A549 (cell line): ENCODE measurements at regions not wholly inside any gene's neighbourhood (a gene's known extent, or its start where the extent isn't known, plus 50 kb on each side); places are given as distances from the start of the nearest gene placed in this dataset.
"Not testable (repeated sequence)": the region's sequence is repeated elsewhere in the genome, so short reads cannot be mapped to it uniquely, and the experiment has no call there.

ENCODE experiments used
- ATAC-seq, 2 experiments: fragments of 200-7000 bp in 1 of 2; fragments of >200 bp in 1 of 2; cut with Nextera tagmentation in 1 of 2; cut with Tn5 transposase in 1 of 2; 3 replicates each; pipeline versions ENCODE4 v1.8.0 to v1.9.1; 2018 to 2020; ENCODE audit warnings: mild to moderate bottlenecking in 1 of 2, moderate library complexity in 1 of 2
- CTCF ChIA-PET: fragments of 300-600 bp; sonication (Branson Sonifier 250); formaldehyde crosslinking; extraction: SDS; loops from one replicate; lab custom pipeline; 2021; ENCODE audit warnings: antibody characterized with exemption, inconsistent platforms; lab: Yijun Ruan, JAX
- POLR2A ChIA-PET: fragments of 350-600 bp; formaldehyde crosslinking; extraction: SDS; loops from one replicate; lab custom pipeline; 2021; ENCODE audit warnings: antibody characterized with exemption, inconsistent platforms; lab: Yijun Ruan, JAX
- DNase-seq, 2 experiments: peaks; one replicate each; pipeline versions ENCODE4 v3.0.0 to v3.0.0-alpha.2; 2011 to 2016; ENCODE audit warnings: low read depth in 1 of 2, low spot score in 1 of 2
- FAIRE-seq: peaks from 2 replicates; lab custom pipeline; 2011; peaks lifted over from hg19 to GRCh38; lab: Jason Lieb, UNC
- H3K27ac ChIP-seq, 2 experiments: fragments of >200 bp; sonication (Bioruptor Twin); formaldehyde crosslinking; 3 replicates each; pipeline ENCODE4 v1.5.1; 2016 to 2017
- H3K4me1 ChIP-seq: fragments of >200 bp; sonication (Bioruptor Twin); formaldehyde crosslinking; 3 replicates; pipeline ENCODE4 v1.6.1; 2016
- H3K4me2 ChIP-seq: fragments of >200 bp; sonication (Bioruptor Twin); formaldehyde crosslinking; 3 replicates; pipeline ENCODE4 v1.6.1; 2016
- H3K4me3 ChIP-seq: fragments of >200 bp; sonication (Bioruptor Twin); formaldehyde crosslinking; 3 replicates; pipeline ENCODE4 v1.5.1; 2016
- H3K9me3 ChIP-seq: fragments of >200 bp; sonication (Bioruptor Twin); formaldehyde crosslinking; 3 replicates; pipeline ENCODE4 v1.6.1; 2016
- WGBS: methylation state at CpG from one replicate; pipeline ENCODE4 v1.1.6; 2017; ENCODE audit errors: missing lambda C conversion rate; 5-methylcytosine and 5-hydroxymethylcytosine counted together

GRCh38 chr21:6839867-6840266 lies 3681.5 kb upstream of the TPTE start:
- H3K4me3 ChIP-seq, CTCF ChIA-PET, H3K9me3 ChIP-seq, DNase-seq, POLR2A ChIA-PET, H3K4me2 ChIP-seq, FAIRE-seq, H3K4me1 ChIP-seq, H3K27ac ChIP-seq: not testable (repeated sequence)
- WGBS = no CpG with 5 or more reads among the region's 53 CpGs
- peak; percentile 57 to 62; a peak in 4 of 6 replicates for ATAC-seq
